Right ventricle myocardium inferior (tissue), 1 donor: ENCODE measurements at regions not wholly inside any gene's neighbourhood (a gene's known extent, or its start where the extent isn't known, plus 50 kb on each side); places are given as distances from the start of the nearest gene placed in this dataset.

Experiments
- ATAC-seq: fragments of 200-7000 bp; cut with Tn5 transposase; one replicate; pipeline ENCODE4 v1.9.1; 2020; ENCODE audit warnings: mild to moderate bottlenecking, moderate library complexity
- DNase-seq: peaks from one replicate; pipeline ENCODE4 v3.0.0; 2021; ENCODE audit errors: missing footprints
- intact Hi-C: fragments of 100-400 bp; cut with DNase I; formaldehyde crosslinking; loops from one replicate; pipeline ENCODE4 v1.11.0; 2022
- donor health status: DM: no; HTN: yes; CAD: no; lungs with severe emphysema.

DNA sequence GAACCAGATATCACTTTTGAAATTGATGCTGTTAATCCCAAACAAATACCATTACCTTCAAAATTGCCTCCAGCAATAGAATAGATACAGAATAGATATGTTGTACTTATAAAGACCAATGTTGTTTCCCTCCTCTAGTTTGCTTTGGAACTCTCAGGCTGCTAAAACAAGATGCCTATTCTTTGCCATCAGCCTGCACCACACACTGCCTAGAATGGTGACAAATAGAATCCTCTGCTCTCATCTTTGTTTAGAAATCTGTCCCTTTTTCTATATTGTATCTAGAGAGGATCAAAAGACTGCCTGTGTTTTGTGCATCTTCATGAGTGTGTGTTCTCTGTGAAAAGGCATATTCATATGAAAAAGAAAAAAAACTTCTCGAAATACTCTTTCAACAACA, 349.2 kb upstream of the CCDC54 start:
- no peak for ATAC-seq
- intact Hi-C loops = no loop called here
- DNase-seq = no peak

DNA sequence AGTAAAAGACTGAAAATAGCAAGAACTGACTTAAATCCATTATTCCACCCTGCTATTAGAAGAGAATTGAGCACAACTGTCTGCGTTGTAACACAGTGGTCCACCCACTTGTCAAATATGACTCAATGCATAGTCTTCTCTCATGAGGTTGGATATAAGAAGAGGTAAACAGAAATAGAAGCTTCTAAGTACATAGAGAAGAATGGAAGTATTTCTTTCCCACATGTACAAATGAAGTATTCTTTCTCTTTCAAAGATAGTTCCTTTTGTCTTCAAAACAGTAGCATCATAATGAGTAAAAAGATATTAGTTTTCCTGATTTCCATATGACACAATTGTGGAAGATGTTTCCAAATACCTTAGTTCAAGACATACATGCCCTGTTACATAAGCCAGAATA, 348.6 kb upstream of the CCDC54 start:
- no peak for DNase-seq
- intact Hi-C loops = no loop called here

DNA sequence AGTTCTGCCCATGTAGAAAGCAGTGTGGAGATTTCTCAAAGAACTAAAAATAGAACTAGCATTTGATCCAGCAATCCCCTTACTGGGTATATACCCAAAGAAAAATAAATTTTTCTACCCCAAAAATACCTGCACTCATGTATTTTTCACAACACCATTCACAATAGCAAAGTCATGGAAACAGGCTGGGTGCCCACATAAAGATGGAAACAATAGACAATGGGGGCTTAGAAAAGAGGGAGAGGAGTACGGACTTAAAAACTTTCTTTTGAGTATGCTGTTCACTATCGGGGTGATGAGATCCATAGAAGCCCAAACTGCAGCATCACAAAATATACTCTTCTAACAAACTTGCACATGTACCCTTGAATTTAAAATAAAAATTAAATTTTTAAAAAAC, 345.1 kb upstream of the CCDC54 start:
- ATAC-seq (no peak), DNase-seq (no peak)
- intact Hi-C loops = no loop called here

More for the DNA sequence above, 348.6 kb upstream of the CCDC54 start:
- ATAC-seq = no peak

DNA sequence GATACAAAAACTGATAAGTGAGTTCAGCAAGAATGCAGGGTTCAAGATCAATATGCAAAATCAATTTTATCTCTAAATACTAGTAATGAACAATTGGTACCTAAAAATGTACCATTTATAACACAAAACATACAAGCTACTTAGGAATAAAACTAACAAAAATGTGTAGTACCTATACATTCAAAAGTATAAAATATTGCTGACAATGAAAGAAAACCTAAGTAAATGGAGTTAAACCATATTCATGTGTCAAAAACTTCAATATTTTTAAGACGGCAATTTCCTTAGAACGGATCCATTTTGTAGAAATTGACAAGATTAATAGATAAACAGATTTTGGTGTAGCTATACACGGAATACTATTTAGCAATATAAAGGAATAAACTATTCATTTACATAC, 343.1 kb upstream of the CCDC54 start:
- ATAC-seq = no peak
- DNase-seq = no peak
- intact Hi-C loops = no loop called here

DNA sequence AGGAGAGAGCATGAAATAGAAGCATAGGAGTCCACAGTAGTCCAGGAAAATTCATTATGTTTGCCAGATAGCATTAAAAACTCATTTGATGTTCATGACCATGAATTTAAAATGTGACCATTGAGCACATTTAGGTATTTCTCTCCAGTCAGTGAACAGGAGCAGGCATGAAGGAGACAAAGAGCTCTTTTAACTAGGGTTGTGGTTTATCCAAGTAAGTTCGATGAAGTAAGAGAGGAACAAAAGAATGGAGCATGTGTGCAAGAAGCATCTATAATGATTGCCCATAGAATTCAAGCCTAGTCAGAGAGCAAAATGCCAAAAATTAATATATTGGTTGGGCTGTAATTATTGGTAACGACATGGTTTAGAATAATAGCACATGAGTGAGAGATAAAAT, 342.1 kb upstream of the CCDC54 start:
- ATAC-seq (no peak), DNase-seq (no peak)
- intact Hi-C loops = no loop called here

DNA sequence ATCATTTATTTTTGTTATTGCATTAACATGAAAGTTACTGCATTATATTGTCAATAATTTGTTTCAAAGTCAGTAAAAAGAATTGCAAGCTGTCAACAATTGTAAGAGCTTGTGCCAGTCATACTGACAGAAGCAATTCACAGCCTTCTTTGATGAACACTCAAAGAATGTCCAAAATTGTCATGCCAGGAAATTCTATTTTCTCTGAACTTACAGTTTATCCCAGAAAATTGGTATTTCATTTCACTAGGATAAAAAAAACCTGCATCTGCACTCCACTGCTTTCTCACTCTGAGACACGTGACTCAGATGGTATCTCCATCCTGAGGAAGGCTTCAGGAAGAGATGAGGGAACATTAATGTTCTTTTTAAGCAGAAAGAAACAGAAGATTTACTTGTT, 332.6 kb upstream of the CCDC54 start:
- intact Hi-C loops = no loop called here
- ATAC-seq (no peak), DNase-seq (no peak)

DNA sequence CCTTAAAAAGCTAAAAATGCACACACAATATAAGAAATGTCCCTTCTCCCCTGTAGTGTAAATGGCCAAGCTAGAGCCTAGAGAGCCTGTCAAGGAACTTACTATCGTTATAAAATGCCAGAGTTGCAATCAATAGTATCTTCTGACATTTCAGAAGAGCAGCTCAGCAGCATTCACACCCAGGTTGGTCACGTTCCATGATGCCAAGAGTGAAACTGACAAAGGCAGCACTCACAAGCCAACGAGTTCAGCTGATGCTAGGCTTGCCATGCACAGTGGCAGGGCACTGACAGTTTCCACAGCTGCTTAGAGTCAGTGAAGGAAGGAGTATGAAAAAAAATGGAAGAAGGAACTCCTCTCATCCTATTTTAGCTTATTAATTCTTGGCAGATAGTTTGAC, 331.4 kb upstream of the CCDC54 start:
- intact Hi-C loops = no loop called here
- ATAC-seq = peak; percentile 26
- DNase-seq = no peak

DNA sequence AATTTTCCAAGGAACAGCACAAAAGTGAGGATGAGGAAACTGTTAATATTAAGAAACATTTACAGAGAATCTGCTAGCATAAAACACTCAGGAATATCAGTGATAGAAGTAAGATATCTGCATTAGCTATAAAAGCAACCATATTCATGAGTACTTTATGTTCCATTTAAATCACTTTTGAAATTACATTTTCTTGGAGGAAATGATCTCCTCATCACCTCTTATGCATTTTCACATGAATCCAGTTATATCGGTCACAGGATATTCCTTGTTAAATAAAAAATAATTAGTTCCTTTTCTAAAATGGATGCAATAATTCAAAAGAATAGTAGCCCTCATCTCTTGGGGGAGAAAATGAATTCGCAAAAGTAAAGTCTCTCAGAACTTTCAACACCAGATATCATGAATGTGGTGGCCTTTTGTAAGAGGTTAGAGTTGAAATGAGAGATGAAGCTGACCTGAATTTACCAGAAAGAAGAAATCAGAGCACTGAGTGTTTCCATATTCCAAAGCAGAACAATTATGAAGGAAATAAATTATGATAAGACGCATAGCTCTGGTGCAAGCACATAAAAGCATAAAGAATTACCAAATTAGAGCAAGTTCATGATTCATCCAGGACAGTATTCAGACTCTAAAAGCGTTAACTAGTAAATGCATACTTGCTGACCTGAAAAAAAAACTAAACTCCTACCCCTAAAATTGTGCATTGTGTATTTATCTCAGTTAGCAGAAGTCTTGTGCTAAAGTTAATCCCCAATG, 321.9 kb upstream of the CCDC54 start:
- intact Hi-C loops = no loop called here
- ATAC-seq = no peak

DNA sequence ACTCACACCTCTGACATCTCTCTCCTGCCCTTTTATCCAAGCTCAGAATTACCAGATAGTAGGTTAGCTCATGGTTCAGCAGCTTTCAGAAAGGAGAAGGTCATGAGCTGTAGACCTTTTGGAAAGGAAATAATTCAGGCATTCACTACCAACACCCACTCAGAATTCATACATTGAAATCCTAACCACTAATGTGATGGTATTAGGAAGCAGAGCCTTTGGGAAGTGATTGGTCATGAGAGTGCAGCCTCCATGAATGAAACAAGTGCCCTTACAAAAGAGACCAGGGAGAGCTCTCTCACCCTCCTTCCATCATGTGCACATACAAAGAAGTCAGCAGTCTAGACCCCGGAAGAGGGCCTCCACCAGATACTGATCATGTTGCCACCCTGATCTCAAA, 315.8 kb upstream of the CCDC54 start:
- DNase-seq = no peak
- intact Hi-C loops = loop anchor here (5.0 kb wide), 1 partner anchor 449 kb away; no protein-coding TSS in a partner anchor
- no peak for ATAC-seq

More for the DNA sequence above, 321.9 kb upstream of the CCDC54 start:
- DNase-seq = no peak

DNA sequence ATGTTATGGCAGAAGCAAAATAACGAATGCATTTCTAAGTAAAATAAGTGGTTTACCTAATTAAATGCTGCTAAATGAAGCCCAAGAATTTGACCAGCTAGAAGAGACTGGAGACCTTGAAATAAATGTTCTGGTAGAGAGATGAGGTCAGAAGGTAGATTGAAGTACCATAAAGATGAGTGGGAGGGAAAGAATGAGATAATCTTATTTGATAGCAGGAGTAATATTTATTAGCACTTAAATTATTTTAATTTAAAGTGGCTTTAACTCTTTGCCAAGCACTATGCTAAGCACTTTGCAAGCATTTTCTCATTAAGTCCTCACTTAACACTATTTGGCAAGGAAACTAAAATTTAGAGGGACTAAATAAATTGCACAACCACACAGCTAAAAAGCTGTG, 314.9 kb upstream of the CCDC54 start:
- ATAC-seq (peak; percentile 35), DNase-seq (no peak)
- intact Hi-C loops = loop anchor here (5.0 kb wide), 1 partner anchor 450 kb away; no protein-coding TSS in a partner anchor

DNA sequence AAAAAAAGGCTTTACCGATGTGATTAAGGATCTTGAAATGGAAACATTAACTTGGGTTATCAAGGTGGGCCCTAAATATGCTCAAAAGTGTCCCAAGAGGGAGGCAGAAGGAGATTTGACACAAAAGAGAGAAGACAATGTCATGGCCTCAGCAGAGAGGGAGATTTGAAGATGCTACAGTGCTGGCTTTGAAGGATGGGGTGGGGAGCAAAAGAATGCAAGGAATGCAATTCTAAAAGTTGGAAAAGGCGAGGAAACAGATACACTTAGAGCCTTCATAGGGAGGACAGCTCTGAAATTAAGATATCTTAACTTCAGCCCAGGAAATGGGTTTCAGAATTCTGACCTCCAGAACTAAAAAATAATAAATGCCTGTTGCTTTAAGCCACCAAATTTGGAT, 314.5 kb upstream of the CCDC54 start:
- no peak for ATAC-seq
- intact Hi-C loops = loop anchor here (5.0 kb wide), 1 partner anchor 450 kb away; no protein-coding TSS in a partner anchor
- DNase-seq = no peak

DNA sequence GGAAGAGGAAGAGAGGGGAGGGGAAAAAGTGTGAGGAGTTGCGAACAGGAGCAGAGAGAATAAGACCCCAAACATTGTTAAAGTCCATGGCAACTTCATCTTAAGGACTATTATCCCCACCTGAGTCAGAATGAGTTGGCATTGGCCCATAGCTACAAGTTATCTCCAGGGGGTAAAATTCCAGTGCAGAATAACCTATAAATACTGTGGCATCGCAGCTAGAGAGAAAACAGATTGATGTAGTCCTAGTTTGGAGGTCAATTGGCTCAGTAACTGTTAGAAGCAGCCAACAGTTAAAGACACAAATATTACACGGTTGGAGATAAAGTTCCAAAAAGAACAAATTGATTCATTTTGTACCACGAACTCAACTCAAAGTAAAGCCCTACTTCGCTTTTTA, 313.9 kb upstream of the CCDC54 start:
- intact Hi-C loops = loop anchor here (5.0 kb wide), 1 partner anchor 451 kb away; no protein-coding TSS in a partner anchor
- DNase-seq = no peak
- peak; percentile 51 for ATAC-seq

DNA sequence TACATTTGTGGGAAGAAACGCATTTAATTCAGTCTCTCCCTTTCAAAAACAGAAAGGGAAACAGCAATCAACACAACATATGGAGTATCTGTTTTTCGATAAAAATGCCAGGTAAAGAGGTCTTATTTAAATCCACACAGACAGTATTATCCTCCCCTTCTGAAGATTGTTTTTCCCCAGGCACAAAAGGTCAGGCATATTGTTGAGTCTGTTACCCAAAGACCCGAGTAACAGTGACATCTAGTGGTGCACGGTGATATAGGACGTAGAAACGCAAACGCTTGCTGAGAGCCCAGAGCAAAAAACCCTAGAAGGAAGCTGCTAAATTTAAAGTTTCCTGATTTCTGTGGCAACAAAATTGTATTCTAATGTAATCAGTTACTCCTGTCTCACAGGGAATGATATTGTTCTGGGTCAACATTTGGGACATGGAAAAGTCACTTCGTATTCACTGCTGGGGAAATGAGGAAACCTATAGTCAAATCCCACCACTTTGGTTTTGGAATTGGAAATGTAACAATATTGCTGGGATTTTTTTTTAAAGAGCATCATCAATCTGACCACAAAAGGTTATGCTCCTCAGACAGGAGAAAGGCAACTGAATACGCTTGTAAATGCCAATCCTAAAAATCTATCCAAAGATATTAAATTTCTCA, 312.7 kb upstream of the CCDC54 start:
- intact Hi-C loops = loop anchor here (2.0 to 5.0 kb wide), 2 partner anchors 240 to 452 kb away; no protein-coding TSS in a partner anchor
- ATAC-seq = peak; percentile 92
- no peak for DNase-seq

DNA sequence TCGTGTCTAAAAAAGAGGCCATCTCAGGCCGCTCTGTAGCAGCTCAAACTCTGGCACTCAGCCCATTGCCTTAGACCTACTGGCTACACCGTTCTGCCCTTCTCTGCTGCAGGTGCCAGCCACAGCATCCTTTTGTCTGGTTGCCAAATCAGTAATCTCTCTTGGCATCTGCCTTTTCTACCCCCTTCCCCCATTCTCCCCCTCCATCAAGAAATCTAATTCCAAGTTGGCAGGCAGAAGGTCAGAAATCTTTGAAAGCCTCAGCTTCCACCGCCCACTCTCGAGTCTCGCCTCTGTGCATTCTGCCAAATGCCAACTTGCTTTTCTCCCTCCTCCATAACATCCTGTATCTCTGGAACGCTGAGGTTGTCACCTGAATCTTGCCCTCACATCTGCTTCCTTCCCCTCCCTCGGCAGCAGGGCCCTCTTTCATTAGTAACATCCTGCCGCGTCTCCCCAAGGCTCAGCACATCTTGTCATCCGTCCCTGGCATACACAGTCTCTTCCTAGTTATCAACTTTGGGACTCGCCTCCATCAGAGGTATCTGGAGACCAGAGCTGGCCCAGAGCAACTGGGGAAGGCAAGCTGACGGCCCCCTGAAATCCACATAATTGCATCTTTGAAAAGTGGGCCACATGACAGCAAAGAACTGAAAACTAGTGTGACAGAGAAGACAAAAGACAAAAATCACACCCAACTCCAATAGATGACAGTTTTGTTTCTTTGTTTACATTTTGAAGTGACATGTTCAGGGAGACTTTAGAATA, 312.0 kb upstream of the CCDC54 start:
- intact Hi-C loops = loop anchor here (2.0 kb wide), 1 partner anchor 240 kb away; no protein-coding TSS in a partner anchor
- ATAC-seq (no peak), DNase-seq (no peak)

DNA sequence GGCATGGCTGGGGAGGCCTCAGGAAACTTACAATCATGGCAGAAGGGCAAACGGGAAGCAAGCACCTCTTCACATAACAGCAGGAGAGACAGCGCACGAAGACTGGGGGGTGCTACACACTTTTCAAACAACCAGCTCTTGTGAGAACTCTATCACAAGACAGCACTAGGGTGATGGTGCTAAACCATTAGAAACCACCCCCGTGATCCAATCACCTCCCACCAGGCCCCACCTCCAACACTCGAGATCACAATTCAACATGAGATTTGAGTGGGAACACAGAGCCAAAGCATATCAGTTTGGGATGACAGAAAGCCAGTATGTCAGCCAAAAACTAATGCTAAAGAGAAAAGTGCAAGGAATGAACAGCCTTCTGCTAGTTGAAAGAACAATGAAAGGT, 309.8 kb upstream of the CCDC54 start:
- DNase-seq (no peak), ATAC-seq (no peak)
- intact Hi-C loops = no loop called here

DNA sequence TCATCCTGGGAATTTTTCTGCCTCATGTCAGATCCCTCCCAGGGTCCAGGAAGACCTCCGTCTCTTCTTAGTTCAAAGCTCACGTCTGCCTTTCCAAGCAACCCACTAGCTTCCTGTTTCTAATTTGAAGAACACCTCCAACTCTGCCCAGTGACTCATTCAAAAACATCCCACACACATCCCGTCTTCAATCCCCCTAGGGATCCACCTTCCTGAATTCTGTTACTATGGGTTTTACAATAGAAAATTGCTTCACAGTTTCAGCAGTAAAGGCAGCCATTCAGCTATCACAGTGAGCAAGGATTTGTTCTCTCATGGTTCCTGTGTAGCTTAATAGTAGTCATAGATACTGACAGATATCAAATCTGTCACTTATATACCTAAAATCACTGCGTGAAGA, 308.3 kb upstream of the CCDC54 start:
- intact Hi-C loops = no loop called here
- no peak for DNase-seq
- no peak for ATAC-seq

DNA sequence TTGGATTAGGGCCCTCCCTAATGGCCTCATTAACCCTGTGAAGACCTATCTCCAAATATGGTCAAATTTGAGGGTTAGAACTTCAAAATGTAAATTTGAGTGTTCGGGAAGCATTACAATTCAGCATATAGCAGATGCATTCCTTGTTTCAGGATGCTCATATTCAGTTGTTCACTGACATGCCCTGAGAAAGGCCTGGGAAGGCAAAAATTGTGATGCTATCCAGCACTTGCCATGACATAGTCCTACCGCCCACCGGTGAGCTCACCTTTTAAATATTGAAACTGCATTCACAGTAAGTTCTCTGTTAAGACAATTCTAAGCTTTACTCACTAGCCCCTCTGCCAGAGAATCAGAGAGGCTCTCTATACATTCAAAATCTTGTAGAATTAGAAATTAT, 300.3 kb upstream of the CCDC54 start:
- intact Hi-C loops = no loop called here
- ATAC-seq (no peak), DNase-seq (no peak)

DNA sequence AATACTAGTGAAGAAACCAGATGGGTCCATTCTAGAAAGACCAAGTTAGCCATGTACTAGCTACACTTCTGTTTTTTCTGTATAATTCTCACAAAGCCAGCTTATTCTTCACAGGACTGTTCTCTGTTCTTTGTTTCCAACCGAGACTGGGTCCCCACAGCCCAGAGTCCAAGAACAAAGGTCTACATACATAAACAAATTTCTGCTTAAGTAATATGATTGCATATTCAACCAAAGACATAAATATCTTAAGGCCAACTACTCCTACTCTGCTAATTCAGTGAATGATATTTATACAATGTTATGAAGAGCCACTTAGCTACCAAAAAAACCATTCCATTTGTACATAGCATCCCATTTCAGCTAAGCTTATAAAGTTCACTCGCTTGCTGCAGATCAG, 299.8 kb upstream of the CCDC54 start:
- ATAC-seq = no peak
- intact Hi-C loops = no loop called here
- no peak for DNase-seq

DNA sequence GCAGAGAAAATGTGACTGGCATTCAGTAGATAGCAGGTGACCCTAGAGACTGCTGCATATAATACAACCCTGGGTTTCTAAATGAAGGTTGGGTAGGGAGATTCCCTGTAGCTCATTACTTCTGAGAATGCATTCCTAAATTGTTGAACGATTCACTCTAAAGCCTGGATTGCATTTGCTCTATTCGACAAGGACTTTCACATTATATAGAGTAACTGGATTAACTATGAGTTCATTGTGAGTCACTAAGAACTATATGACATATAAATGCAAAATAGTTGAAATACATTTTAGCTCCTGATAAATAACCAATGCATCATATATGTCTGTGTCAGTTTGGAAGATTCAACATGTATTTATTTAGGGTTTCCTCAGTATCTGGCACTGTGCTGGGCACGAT, 294.7 kb upstream of the CCDC54 start:
- intact Hi-C loops = no loop called here
- DNase-seq = no peak
- ATAC-seq = no peak

DNA sequence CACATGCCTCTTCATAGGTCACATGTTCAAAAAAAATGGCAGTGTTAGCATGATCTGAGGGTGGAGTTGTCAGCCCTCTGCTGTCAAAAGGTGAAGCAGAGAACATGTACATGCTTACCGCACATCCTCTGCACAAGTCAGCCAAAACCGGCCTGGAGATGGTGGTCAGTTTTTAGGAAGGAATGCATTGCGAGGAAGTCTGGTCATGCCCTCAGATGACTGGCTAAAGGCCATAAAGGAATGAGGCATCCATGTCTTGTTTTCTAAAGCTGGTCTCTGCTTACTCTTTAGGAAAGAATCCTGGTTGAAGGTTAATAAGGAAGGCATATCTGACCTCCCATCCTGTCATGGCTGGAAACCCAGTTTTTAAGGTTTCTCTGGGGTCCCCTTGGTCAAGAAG, 292.0 kb upstream of the CCDC54 start:
- ATAC-seq = no peak
- intact Hi-C loops = no loop called here
- DNase-seq = no peak
